H1 (cell line): ENCODE measurements at regions not wholly inside any gene's neighbourhood (a gene's known extent, or its start where the extent isn't known, plus 50 kb on each side); places are given as distances from the start of the nearest gene placed in this dataset.

ENCODE experiments used
- CTCF ChIA-PET: fragments of 300-600 bp; sonication (Branson Sonifier 250); formaldehyde crosslinking; loops from one replicate; lab custom pipeline; 2021; ENCODE audit not compliant: partially characterized antibody; lab: Charles Lee
- POLR2A ChIA-PET: fragments of 300-600 bp; sonication (Branson Sonifier 250); formaldehyde crosslinking; loops from one replicate; lab custom pipeline; 2021; ENCODE audit warnings: inconsistent platforms; ENCODE audit not compliant: partially characterized antibody; lab: Charles Lee
- DNase-seq, 2 experiments: peaks; one replicate each; pipeline versions ENCODE4 v3.0.0 to v3.0.0-alpha.2; 2010 to 2022; ENCODE audit warnings: low spot score in 2 of 2, low read depth in 1 of 2, mixed read lengths in 1 of 2
- FAIRE-seq: peaks from 2 replicates; lab custom pipeline; 2011; peaks lifted over from hg19 to GRCh38; lab: Jason Lieb, UNC
- H2AFZ ChIP-seq: 2 replicates; pipeline ENCODE4 v1.8.1; 2012; ENCODE audit warnings: low read length, inconsistent platforms
- H2AK5ac ChIP-seq: 2 replicates; pipeline ENCODE4 v1.6.1; 2013; ENCODE audit warnings: low read depth, low read length
- H2BK120ac ChIP-seq: replicated peaks from 2 replicates; pipeline ENCODE3; 2013; ENCODE audit warnings: low read depth, low read length, inconsistent platforms
- H2BK12ac ChIP-seq: 2 replicates; pipeline ENCODE4 v1.6.1; 2013; ENCODE audit warnings: low read depth, low read length
- H2BK15ac ChIP-seq: 2 replicates; pipeline ENCODE4 v1.6.1; 2013; ENCODE audit warnings: low read length
- H2BK20ac ChIP-seq: 2 replicates; pipeline ENCODE4 v1.6.1; 2013; ENCODE audit warnings: low read length
- H2BK5ac ChIP-seq: 2 replicates; pipeline ENCODE4 v1.6.1; 2013; ENCODE audit warnings: low read depth, low read length
- H3K14ac ChIP-seq: 2 replicates; pipeline ENCODE4 v1.6.1; 2013; ENCODE audit warnings: inconsistent platforms; ENCODE audit not compliant: insufficient read length
- H3K18ac ChIP-seq: 2 replicates; pipeline ENCODE4 v1.6.1; 2013; ENCODE audit warnings: low read length; ENCODE audit errors: extremely low read depth
- H3K23ac ChIP-seq: 2 replicates; pipeline ENCODE4 v1.6.1; 2013; ENCODE audit warnings: inconsistent platforms; ENCODE audit not compliant: insufficient read length
- H3K23me2 ChIP-seq: 2 replicates; pipeline ENCODE4 v1.6.1; 2013; ENCODE audit warnings: low read depth, low read length
- H3K27ac ChIP-seq: 2 replicates; pipeline ENCODE4 v1.6.1; 2011; ENCODE audit warnings: low read depth, low read length, inconsistent platforms
- H3K27me3 ChIP-seq, 4 experiments: replicated peaks in 1 of 4; 1 replicate in 1 of 4; 2 replicates in 3 of 4; pipeline versions ENCODE4 v1.6.1 to v1.8.1; 2011 to 2013; ENCODE audit warnings: low read length in 3 of 4, mild to moderate bottlenecking in 3 of 4, inconsistent platforms in 2 of 4, mixed read lengths in 2 of 4, moderate library complexity in 1 of 4; ENCODE audit not compliant: control insufficient read depth in 3 of 4, insufficient read depth in 3 of 4; ENCODE audit errors: extremely low read depth in 1 of 4
- H3K36me3 ChIP-seq, 4 experiments: 2 replicates each; pipeline versions ENCODE4 v1.6.1 to v1.8.1; 2011 to 2013; ENCODE audit warnings: mild to moderate bottlenecking in 4 of 4, low read length in 3 of 4, moderate library complexity in 2 of 4, control low read depth in 1 of 4, inconsistent platforms in 1 of 4; ENCODE audit not compliant: insufficient read depth in 4 of 4, control insufficient read depth in 2 of 4
- H3K4ac ChIP-seq: replicated peaks from 2 replicates; pipeline ENCODE3; 2013; ENCODE audit warnings: low read length, low read depth, mixed read lengths, inconsistent platforms; ENCODE audit not compliant: insufficient read length
- H3K4me1 ChIP-seq, 4 experiments: replicated peaks in 1 of 4; 1 replicate in 1 of 4; 2 replicates in 3 of 4; pipeline versions ENCODE4 v1.6.1 to v1.8.1; 2011 to 2013; ENCODE audit warnings: low read length in 3 of 4, inconsistent platforms in 2 of 4, mixed read lengths in 1 of 4; ENCODE audit not compliant: insufficient read depth in 4 of 4, control insufficient read depth in 3 of 4
- H3K4me2 ChIP-seq, 2 experiments: 2 replicates each; pipeline versions ENCODE4 v1.6.1 to v1.8.1; 2011 to 2013; ENCODE audit warnings: low read depth in 2 of 2, low read length in 2 of 2, control low read depth in 1 of 2, inconsistent platforms in 1 of 2, mild to moderate bottlenecking in 1 of 2; ENCODE audit not compliant: insufficient read depth in 1 of 2
- H3K4me3 ChIP-seq, 4 experiments: fragments of 200-600, 300-600 bp in 1 of 4; sonication (generic), shearing (Covaris generic), sonication (Bioruptor Twin) in 1 of 4; 2 replicates each; pipeline versions ENCODE4 v1.5.1 to v1.8.1; 2011 to 2016; ENCODE audit warnings: low read length in 4 of 4, low read depth in 3 of 4, control low read depth in 2 of 4, inconsistent platforms in 2 of 4, mild to moderate bottlenecking in 2 of 4, mixed read lengths in 1 of 4, moderate library complexity in 1 of 4; ENCODE audit not compliant: insufficient read depth in 2 of 4; ENCODE audit errors: extremely low read depth in 1 of 4
- H3K56ac ChIP-seq: replicated peaks from 2 replicates; pipeline ENCODE3; 2013; ENCODE audit warnings: low read depth, mild to moderate bottlenecking, mixed read lengths, low read length, inconsistent platforms; ENCODE audit not compliant: insufficient read length
- H3K79me1 ChIP-seq: 2 replicates; pipeline ENCODE4 v1.6.1; 2013; ENCODE audit warnings: low read depth, low read length, control low read depth
- H3K79me2 ChIP-seq, 2 experiments: 2 replicates each; pipeline versions ENCODE4 v1.6.1 to v1.8.1; 2012 to 2013; ENCODE audit warnings: low read length in 2 of 2, mild to moderate bottlenecking in 2 of 2, inconsistent platforms in 1 of 2; ENCODE audit not compliant: insufficient read depth in 2 of 2, control insufficient read depth in 1 of 2
- H3K9ac ChIP-seq, 4 experiments: replicated peaks in 1 of 4; 1 replicate in 1 of 4; 2 replicates in 3 of 4; pipeline versions ENCODE4 v1.6.1 to v1.8.1; 2011 to 2013; ENCODE audit warnings: low read depth in 3 of 4, low read length in 3 of 4, control low read depth in 2 of 4, mild to moderate bottlenecking in 2 of 4, moderate library complexity in 2 of 4, inconsistent platforms in 1 of 4; ENCODE audit errors: extremely low read depth in 1 of 4
- H3K9me3 ChIP-seq, 2 experiments: 2 replicates each; pipeline versions ENCODE4 v1.6.1 to v1.8.1; 2012 to 2013; ENCODE audit warnings: mild to moderate bottlenecking in 2 of 2, moderate library complexity in 2 of 2, control low read depth in 1 of 2, inconsistent platforms in 1 of 2, low read depth in 1 of 2, low read length in 1 of 2, mixed read lengths in 1 of 2; ENCODE audit not compliant: insufficient read depth in 2 of 2
- H4K20me1 ChIP-seq, 2 experiments: replicated peaks in 1 of 2; 2 replicates each; pipeline versions ENCODE3 to v1.8.1; 2011 to 2013; ENCODE audit warnings: inconsistent platforms in 2 of 2, low read length in 2 of 2, mild to moderate bottlenecking in 1 of 2; ENCODE audit not compliant: insufficient read depth in 2 of 2, control insufficient read depth in 1 of 2
- H4K5ac ChIP-seq: 2 replicates; pipeline ENCODE4 v1.6.1; 2013; ENCODE audit warnings: low read length, low read depth, mixed read lengths, inconsistent platforms; ENCODE audit not compliant: insufficient read length
- H4K8ac ChIP-seq: 2 replicates; pipeline ENCODE4 v1.8.0; 2013; ENCODE audit warnings: mild to moderate bottlenecking, moderate library complexity, low read length, inconsistent platforms; ENCODE audit not compliant: insufficient read depth; ENCODE audit errors: extremely low read depth
- H4K91ac ChIP-seq: replicated peaks from 2 replicates; pipeline ENCODE3; 2013; ENCODE audit warnings: low read length, mixed read lengths, inconsistent platforms; ENCODE audit not compliant: insufficient read length
- CBX5 ChIP-seq: fragments of 300-800, 300-1000 bp; sonication (generic); IDR thresholded peaks from 2 replicates; pipeline ENCODE4 v1.7.1; 2016; ENCODE audit warnings: antibody characterized with exemption, low read length, low read depth
- JUND ChIP-seq: IDR thresholded peaks from 2 replicates; pipeline ENCODE4 v1.6.1; 2011; ENCODE audit warnings: mild to moderate bottlenecking, improper control_type of control experiment, low read length
- PHF8 ChIP-seq: fragments of 200-600 bp; sonication (generic); conservative IDR thresholded peaks from 2 replicates; pipeline ENCODE4 v1.7.1; 2012; ENCODE audit warnings: low read depth, mild to moderate bottlenecking, inconsistent platforms, low read length, moderate library complexity
- POLR2A ChIP-seq, 2 experiments: IDR thresholded peaks; 1 replicate in 1 of 2; 2 replicates in 1 of 2; pipeline ENCODE4 v1.6.1; 2011; ENCODE audit warnings: low read depth in 2 of 2, low read length in 2 of 2, mild to moderate bottlenecking in 2 of 2; ENCODE audit errors: control extremely low read depth in 1 of 2
- SIN3A ChIP-seq, 2 experiments: IDR thresholded peaks in 1 of 2; conservative IDR thresholded peaks in 1 of 2; 2 replicates each; pipeline ENCODE4 v1.6.1; 2011 to 2012; ENCODE audit warnings: low read length in 2 of 2, improper control_type of control experiment in 1 of 2, low read depth in 1 of 2, mild to moderate bottlenecking in 1 of 2
- USF2 ChIP-seq: IDR thresholded peaks from 2 replicates; pipeline ENCODE4 v1.6.1; 2011; ENCODE audit warnings: low read length, improper control_type of control experiment
- YY1 ChIP-seq: IDR thresholded peaks from 2 replicates; pipeline ENCODE4 v1.6.1; 2011; ENCODE audit warnings: low read depth, mild to moderate bottlenecking, low read length
- ZNF274 ChIP-seq: IDR thresholded peaks from 2 replicates; pipeline ENCODE4 v1.7.0; 2012; ENCODE audit warnings: low read length, borderline replicate concordance; ENCODE audit errors: extremely low read depth
- WGBS, 2 experiments: shearing (Covaris generic) in 1 of 2; methylation state at CpG; one replicate each; pipeline versions ENCODE4 v1.1.6 to v1.1.7; 2013 to 2015; ENCODE audit warnings: low lambda C conversion rate in 2 of 2, mixed read lengths in 2 of 2, inconsistent platforms in 1 of 2, low coverage in 1 of 2, missing lambda C conversion rate in 1 of 2; ENCODE audit not compliant: insufficient replicate concordance in 2 of 2, insufficient coverage in 1 of 2, insufficient read length in 1 of 2; ENCODE audit errors: extremely low coverage in 1 of 2, missing lambda C conversion rate in 1 of 2; 5-methylcytosine and 5-hydroxymethylcytosine counted together
- TF ChIP-seq, protein P1 (sequence below): IDR thresholded peaks from 2 replicates; pipeline ENCODE4 v1.6.1; 2011; ENCODE audit warnings: low read depth, mild to moderate bottlenecking, low read length; ENCODE audit not compliant: insufficient read depth
- TF ChIP-seq, protein P2 (sequence below), 3 experiments: IDR thresholded peaks; 1 replicate in 2 of 3; 2 replicates in 1 of 3; pipeline versions ENCODE4 v1.5.1 to v1.6.1; 2011; ENCODE audit warnings: low read length in 3 of 3, mild to moderate bottlenecking in 3 of 3, inconsistent platforms in 2 of 3, low read depth in 1 of 3, moderate library complexity in 1 of 3; ENCODE audit not compliant: insufficient read depth in 1 of 3; ENCODE audit errors: control extremely low read depth in 1 of 3

DNA sequence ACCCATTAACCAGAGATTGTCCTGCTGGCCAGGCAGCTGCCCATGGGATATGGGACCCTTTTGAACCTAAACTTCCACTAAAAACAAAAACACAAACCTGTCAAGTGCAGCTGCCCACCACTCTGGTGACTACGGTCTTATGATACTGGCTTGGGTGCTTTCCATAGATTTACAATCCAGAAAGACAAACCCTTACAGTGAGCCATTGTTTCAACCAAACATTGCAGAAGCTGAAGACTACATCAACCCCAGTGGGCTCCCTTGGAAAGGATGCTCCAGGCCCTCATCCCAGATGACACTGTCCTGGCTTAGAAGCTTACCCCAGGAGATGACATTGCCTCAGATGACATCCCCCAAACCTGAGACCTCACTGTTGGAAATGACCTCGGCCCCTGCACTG lies 56.9 kb upstream of the WNT11 start:
- FAIRE-seq (no peak), DNase-seq (no peak)
- H3K27ac ChIP-seq, result no peak overlapping the region
- H3K27me3 ChIP-seq, result no peaks in the 10 kb centered on the region
- peaks cover under 1% of the 10 kb centered on the region; the same call in 1 of the 2 replicates for H3K23me2 ChIP-seq
- no peak overlapping the region for H3K23ac ChIP-seq
- no peak overlapping the region for H2BK12ac ChIP-seq
- no peak overlapping the region for H4K91ac ChIP-seq
- no peak overlapping the region for H3K4me3 ChIP-seq
- no peak overlapping the region for H4K5ac ChIP-seq
- H3K4me2 ChIP-seq, result no peak overlapping the region
- no peak overlapping the region for H2BK120ac ChIP-seq
- H3K79me2 ChIP-seq, result no peaks in the 10 kb centered on the region
- H2BK20ac ChIP-seq, result no peak overlapping the region
- H4K20me1 ChIP-seq, result no peaks in the 10 kb centered on the region
- no peaks in the 10 kb centered on the region for H3K4me1 ChIP-seq
- H3K4ac ChIP-seq, result no peak overlapping the region
- no peak overlapping the region for H3K14ac ChIP-seq
- H3K36me3 ChIP-seq, result no peaks in the 10 kb centered on the region
- no peak overlapping the region for H4K8ac ChIP-seq
- no peak overlapping the region for H2AFZ ChIP-seq
- H3K9ac ChIP-seq, result no peak overlapping the region
- H2AK5ac ChIP-seq, result no peak overlapping the region
- CTCF ChIA-PET, result interaction anchor here (0.5 to 1.4 kb wide), 2 partner anchors 15 to 260 kb away, joined by 3 to 7 read pairs; no protein-coding TSS in a partner anchor
- no peak overlapping the region for H2BK5ac ChIP-seq
- H3K9me3 ChIP-seq, result no peaks in the 10 kb centered on the region
- H3K18ac ChIP-seq, result no peak overlapping the region
- POLR2A ChIA-PET, result interaction anchor here (1.1 kb wide), 1 partner anchor 16 kb away, joined by 3 read pairs; no protein-coding TSS in a partner anchor
- WGBS, 2 experiments, result 80% methylated on average over 2 of the region's 2 CpGs; no CpG with 5 or more reads in 1 of the 2 experiments
- no peaks in the 10 kb centered on the region for H3K79me1 ChIP-seq
- no peak overlapping the region for H3K56ac ChIP-seq
- H2BK15ac ChIP-seq, result no peak overlapping the region
- TF ChIP-seq, protein P1, sequence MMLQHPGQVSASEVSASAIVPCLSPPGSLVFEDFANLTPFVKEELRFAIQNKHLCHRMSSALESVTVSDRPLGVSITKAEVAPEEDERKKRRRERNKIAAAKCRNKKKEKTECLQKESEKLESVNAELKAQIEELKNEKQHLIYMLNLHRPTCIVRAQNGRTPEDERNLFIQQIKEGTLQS, result no peak
- TF ChIP-seq, protein P2, sequence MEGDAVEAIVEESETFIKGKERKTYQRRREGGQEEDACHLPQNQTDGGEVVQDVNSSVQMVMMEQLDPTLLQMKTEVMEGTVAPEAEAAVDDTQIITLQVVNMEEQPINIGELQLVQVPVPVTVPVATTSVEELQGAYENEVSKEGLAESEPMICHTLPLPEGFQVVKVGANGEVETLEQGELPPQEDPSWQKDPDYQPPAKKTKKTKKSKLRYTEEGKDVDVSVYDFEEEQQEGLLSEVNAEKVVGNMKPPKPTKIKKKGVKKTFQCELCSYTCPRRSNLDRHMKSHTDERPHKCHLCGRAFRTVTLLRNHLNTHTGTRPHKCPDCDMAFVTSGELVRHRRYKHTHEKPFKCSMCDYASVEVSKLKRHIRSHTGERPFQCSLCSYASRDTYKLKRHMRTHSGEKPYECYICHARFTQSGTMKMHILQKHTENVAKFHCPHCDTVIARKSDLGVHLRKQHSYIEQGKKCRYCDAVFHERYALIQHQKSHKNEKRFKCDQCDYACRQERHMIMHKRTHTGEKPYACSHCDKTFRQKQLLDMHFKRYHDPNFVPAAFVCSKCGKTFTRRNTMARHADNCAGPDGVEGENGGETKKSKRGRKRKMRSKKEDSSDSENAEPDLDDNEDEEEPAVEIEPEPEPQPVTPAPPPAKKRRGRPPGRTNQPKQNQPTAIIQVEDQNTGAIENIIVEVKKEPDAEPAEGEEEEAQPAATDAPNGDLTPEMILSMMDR (IDR thresholded peaks at IDR 0.05; ENCODE audit: control extremely low read depth in 1 of 3, insufficient read depth in 1 of 3, low read depth in 1 of 3, low read length in 3 of 3), result no peak
- TF ChIP-seq YY1 (no peak), POLR2A (IDR thresholded peaks at IDR 0.05; ENCODE audit: control extremely low read depth in 1 of 2, low read depth in 2 of 2, low read length in 2 of 2) (no peak), SIN3A (conservative IDR thresholded peaks at IDR 0.05 in 1 of 2, IDR thresholded peaks at IDR 0.05 in 1 of 2; ENCODE audit: low read depth in 1 of 2, low read length in 2 of 2) (no peak), USF2 (no peak), PHF8 (no peak), JUND (no peak), ZNF274 (no peak), CBX5 (no peak)
